Fibroblast of pulmonary artery (primary cell): ENCODE measurements at regions not wholly inside any gene's neighbourhood (a gene's known extent, or its start where the extent isn't known, plus 50 kb on each side); places are given as distances from the start of the nearest gene placed in this dataset.
A peak's percentile ranks its signal among the peaks of the same experiment; 100 is the strongest.
"Not testable (repeated sequence)": the region's sequence is repeated elsewhere in the genome, so short reads cannot be mapped to it uniquely, and the experiment has no call there.

Source experiments
- DNase-seq: peaks from one replicate; pipeline ENCODE4 v3.0.0-alpha.2; 2010; ENCODE audit warnings: low read depth
- H3K4me3 ChIP-seq: replicated peaks from 2 replicates; pipeline ENCODE4 v1.5.1; 2011; ENCODE audit warnings: low read depth, mild to moderate bottlenecking, control low read depth, low read length, moderate library complexity
- TF ChIP-seq, protein P1 (sequence below): IDR thresholded peaks from 2 replicates; pipeline ENCODE4 v1.5.1; 2011; ENCODE audit warnings: mild to moderate bottlenecking, control low read depth, low read length, inconsistent platforms; ENCODE audit errors: missing control alignments

GRCh38 chr15:93942269-93942694, 289.1 kb upstream of the MCTP2 start:
- no peak for DNase-seq
- H3K4me3 ChIP-seq, result no peak overlapping the region
- TF ChIP-seq, protein P1, sequence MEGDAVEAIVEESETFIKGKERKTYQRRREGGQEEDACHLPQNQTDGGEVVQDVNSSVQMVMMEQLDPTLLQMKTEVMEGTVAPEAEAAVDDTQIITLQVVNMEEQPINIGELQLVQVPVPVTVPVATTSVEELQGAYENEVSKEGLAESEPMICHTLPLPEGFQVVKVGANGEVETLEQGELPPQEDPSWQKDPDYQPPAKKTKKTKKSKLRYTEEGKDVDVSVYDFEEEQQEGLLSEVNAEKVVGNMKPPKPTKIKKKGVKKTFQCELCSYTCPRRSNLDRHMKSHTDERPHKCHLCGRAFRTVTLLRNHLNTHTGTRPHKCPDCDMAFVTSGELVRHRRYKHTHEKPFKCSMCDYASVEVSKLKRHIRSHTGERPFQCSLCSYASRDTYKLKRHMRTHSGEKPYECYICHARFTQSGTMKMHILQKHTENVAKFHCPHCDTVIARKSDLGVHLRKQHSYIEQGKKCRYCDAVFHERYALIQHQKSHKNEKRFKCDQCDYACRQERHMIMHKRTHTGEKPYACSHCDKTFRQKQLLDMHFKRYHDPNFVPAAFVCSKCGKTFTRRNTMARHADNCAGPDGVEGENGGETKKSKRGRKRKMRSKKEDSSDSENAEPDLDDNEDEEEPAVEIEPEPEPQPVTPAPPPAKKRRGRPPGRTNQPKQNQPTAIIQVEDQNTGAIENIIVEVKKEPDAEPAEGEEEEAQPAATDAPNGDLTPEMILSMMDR, result no peak

DNA sequence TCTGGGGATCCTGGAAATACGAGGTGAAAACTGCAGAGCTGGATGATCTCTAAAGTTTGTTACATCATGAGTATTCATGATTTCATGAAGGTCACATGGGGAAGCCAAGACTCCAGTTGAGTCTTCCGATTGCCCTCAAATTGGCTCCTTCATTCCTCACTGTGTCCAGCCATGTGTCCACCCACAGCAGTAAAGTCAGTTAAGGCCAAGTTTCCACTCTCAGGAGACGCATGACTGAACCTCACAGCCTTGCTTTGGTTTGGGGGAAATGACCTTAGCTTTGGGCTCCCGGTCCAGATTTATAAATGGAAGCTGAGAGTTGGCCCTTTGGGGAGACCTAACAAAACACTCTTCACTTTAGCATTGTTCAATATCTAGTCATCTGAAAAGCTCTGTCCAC, 289.7 kb upstream of the MCTP2 start:
- no peak for DNase-seq
- TF ChIP-seq, protein P1, result no peak
- H3K4me3 ChIP-seq, result no peak overlapping the region

DNA sequence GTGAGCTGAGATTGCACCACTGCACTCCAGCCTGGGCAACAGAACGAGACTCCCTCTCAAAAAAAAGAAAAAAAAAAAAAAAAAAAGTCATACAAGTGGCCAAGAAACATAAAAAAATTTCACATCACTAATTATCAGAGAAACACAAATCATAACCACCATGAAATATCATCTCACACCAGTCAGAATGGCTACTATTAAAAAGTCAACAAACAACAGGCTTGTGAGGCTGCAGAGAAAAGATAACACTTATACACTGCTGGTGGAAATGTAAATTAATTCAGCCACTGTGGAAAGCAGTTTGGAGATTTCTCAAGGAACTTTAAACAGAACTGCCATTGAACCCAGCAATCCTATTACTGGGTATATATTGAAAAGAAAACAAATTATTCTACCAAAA, 291.1 kb upstream of the MCTP2 start:
- DNase-seq, result no peak
- H3K4me3 ChIP-seq, result no peak overlapping the region
- TF ChIP-seq, protein P1, result no peak

GRCh38 chr15:93932164-93932776, 299.1 kb upstream of the MCTP2 start:
- DNase-seq, result no peak
- TF ChIP-seq, protein P1, result no peak
- H3K4me3 ChIP-seq, result no peak overlapping the region

DNA sequence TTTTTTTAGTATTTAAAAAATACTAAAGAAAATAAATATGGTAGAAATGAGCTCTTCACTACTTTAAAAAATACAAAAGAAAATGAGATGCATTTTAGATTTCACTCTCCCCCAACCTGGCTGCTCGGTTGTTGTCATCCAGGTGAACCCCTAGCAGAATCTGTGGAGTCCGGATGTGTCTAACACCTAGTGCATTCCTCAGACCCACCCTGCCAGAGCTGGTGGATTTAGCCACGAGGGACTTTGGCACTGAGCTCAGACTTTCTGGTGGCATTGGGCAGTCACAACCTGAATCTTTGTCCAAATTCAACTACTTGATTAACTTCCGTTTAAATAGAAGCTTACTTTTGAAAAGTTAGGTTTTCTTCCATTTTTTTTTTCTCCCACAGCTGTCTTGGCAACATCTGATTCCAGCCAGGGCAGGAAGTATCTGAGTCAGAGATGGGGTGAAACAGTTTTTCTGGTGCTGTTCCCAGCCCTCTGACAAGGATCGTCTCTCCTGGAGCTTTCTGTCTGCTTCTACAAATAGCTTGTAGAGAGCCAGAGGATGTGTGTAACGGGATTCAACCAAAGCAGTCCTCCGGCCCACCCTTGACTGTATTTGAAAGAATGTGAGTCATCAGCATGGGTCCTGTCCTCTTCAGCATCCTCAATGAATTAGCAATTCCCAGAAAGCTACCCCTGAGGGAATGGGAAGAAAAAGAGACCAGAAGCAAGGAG, 301.8 kb upstream of the MCTP2 start:
- TF ChIP-seq, protein P1, result no peak
- DNase-seq, result peak; percentile 47
- no peak overlapping the region for H3K4me3 ChIP-seq

DNA sequence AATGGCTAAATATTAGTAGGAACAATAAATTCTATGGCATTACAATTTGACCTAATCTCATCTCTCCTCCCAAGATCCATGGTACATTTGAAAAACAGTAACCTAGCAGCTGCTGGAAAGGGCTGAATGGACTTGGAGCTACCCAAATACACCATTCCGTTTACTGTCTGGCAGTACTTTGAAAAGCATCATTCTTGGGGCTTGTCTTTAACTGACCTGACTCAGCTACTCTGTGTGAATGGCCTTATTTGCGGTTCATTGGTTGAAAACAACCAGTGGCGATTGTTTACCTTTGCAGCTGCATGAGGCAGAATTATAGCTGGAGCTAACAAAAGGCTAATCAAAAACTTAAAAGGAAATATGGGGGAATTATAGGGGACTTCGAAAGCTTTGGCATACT, 311.2 kb upstream of the MCTP2 start:
- TF ChIP-seq, protein P1, result no peak
- no peak for DNase-seq
- no peak overlapping the region for H3K4me3 ChIP-seq

- not testable (repeated sequence) for DNase-seq, H3K4me3 ChIP-seq
These were observed 312.6 kb upstream of the MCTP2 start for GRCh38 chr15:93918801-93919200.
